SK-N-MC (cell line): ENCODE measurements at regions not wholly inside any gene's neighbourhood (a gene's known extent, or its start where the extent isn't known, plus 50 kb on each side); places are given as distances from the start of the nearest gene placed in this dataset.

Experiments
- EZH2 ChIP-seq: fragments of 200-600 bp; sonication (generic); IDR thresholded peaks from one replicate; pipeline ENCODE4 v1.6.1; 2017; ENCODE audit warnings: antibody characterized with exemption
- FOXP2 ChIP-seq: optimal IDR thresholded peaks from 2 replicates; pipeline ENCODE3; 2011; ENCODE audit warnings: mild to moderate bottlenecking, moderate library complexity; ENCODE audit not compliant: insufficient read depth; ENCODE audit errors: extremely low read length, control extremely low read depth
- POLR2AphosphoS5 ChIP-seq: IDR thresholded peaks from 2 replicates; pipeline ENCODE4 v1.6.1; 2012; ENCODE audit warnings: mild to moderate bottlenecking, low read depth, low read length, borderline replicate concordance

DNA sequence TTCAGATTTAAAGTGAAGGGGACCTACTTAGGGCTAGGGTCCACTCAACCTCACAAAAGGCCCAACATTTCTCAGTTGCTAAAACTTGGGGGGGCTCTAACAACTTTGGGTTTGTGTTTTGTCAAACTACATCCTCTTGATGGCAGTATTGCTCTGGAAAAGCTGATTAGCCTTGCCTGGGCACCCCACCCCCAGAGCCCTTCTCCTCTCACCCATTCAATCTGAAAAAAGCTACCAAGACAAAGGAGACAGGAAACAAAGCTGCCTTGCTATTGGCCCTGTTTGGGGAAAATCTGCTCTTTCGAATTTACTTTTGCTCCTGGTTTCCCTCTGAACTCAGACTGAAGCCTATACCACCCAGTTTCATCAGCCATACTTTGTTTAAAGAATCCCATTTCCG is 195.2 kb upstream of the STK26 start:
- TF ChIP-seq EZH2 = no peak
- TF ChIP-seq POLR2AphosphoS5 = no peak
- TF ChIP-seq FOXP2 = no peak
